Prostate gland (tissue), 2 donors: ENCODE measurements at regions not wholly inside any gene's neighbourhood (a gene's known extent, or its start where the extent isn't known, plus 50 kb on each side); places are given as distances from the start of the nearest gene placed in this dataset.
"Not testable (repeated sequence)": the region's sequence is repeated elsewhere in the genome, so short reads cannot be mapped to it uniquely, and the experiment has no call there.

ENCODE experiments used
- CTCF ChIP-seq, 4 experiments: fragments of 200-600 bp in 2 of 4; fragments of 450-650 bp in 2 of 4; sonication (generic) in 2 of 4; IDR thresholded peaks; 1 replicate in 3 of 4; 2 replicates in 1 of 4; pipeline ENCODE4 v1.5.1; 2016 to 2019; ENCODE audit warnings: antibody characterized with exemption in 4 of 4, mild to moderate bottlenecking in 2 of 4, moderate library complexity in 2 of 4
- POLR2A ChIP-seq: fragments of 450-650 bp; IDR thresholded peaks from one replicate; pipeline ENCODE4 v1.6.1; 2016; ENCODE audit warnings: antibody characterized with exemption, mild to moderate bottlenecking
- POLR2AphosphoS5 ChIP-seq: sonication (generic); formaldehyde crosslinking; IDR thresholded peaks from one replicate; pipeline ENCODE4 v1.6.1; 2017; ENCODE audit warnings: antibody characterized with exemption

GRCh38 chr3:18205701-18206100 lies 219.4 kb downstream of the SATB1 start:
- not testable (repeated sequence) for TF ChIP-seq CTCF (IDR thresholded peaks at IDR 0.05); POLR2A; POLR2AphosphoS5
